Mucosa of descending colon (tissue), 3 donors: ENCODE measurements at regions not wholly inside any gene's neighbourhood (a gene's known extent, or its start where the extent isn't known, plus 50 kb on each side); places are given as distances from the start of the nearest gene placed in this dataset.

ENCODE experiments used
- ATAC-seq: fragments of 200-7000 bp; cut with Tn5 transposase; one replicate; pipeline ENCODE4 v1.9.1; 2020; ENCODE audit warnings: mild to moderate bottlenecking, moderate library complexity
- DNase-seq, 3 donors: peaks; one replicate each; pipeline ENCODE4 v3.0.0-alpha.2; 2020
- H3K36me3 ChIP-seq: fragments of 200-600 bp; one replicate; pipeline ENCODE4 v1.8.0; 2021; ENCODE audit warnings: low read depth, mild to moderate bottlenecking
- H3K4me1 ChIP-seq: fragments of 200-600 bp; one replicate; pipeline ENCODE4 v1.8.0; 2021; ENCODE audit warnings: low read depth, mild to moderate bottlenecking
- H3K4me3 ChIP-seq: fragments of 200-600 bp; one replicate; pipeline ENCODE4 v1.8.0; 2021; ENCODE audit warnings: mild to moderate bottlenecking
- H3K9me3 ChIP-seq: fragments of 200-600 bp; one replicate; pipeline ENCODE4 v1.8.0; 2021; ENCODE audit warnings: mild to moderate bottlenecking
- intact Hi-C, 2 donors: fragments of 100-400 bp; cut with DNase I in 1 of 2; cut with micrococcal nuclease in 1 of 2; formaldehyde crosslinking; loops; one replicate each; pipeline versions ENCODE4 v1.11.0 to v1.11.1; 2022; cut with DNase I, micrococcal nuclease
- TF ChIP-seq, protein P1 (sequence below): fragments of 200-600 bp; IDR thresholded peaks from one replicate; pipeline ENCODE4 v1.8.0; 2022; ENCODE audit warnings: antibody characterized with exemption, mild to moderate bottlenecking
- donor health status: DM: no; HTN: no; CAD: no; lungs with moderate emphysema.
- donor health status: DM: no; HTN: no; CAD: no.
- donor health status: DM: no; HTN: yes; CAD: no.

DNA sequence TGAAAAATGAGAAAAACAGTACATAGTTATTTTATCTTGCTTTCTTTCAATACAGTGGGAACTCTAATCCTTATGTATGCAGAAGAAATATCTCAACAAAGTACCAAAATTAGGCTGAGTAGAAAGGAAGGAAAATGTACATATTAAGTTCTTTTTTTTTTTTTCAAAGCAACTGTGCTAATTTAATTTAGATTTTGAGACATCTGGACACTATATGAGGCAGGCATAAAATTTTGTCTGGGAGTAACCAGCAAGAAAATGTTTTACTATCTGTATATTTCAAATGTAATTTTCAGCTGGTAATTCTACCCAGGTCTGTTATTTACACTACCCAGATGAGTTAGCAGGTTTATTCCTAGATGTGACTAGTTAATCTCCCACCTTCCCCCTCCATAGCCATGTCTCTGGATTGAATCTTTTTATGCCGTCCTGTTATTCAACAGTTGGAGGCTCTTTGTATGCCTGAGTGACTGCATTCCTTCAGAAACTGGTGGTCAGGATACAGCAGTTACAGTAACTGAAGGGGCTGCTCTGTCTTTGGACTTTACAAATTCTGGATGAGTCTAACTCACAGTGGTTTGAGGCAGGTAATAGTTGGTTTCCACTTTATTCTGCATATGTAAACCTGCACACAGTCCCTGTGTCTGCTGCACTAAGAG lies 633.6 kb downstream of the PCDH18 start:
- intact Hi-C loops: no loop called here
- ATAC-seq: no peak
- Histone ChIP-seq H3K9me3 (no peaks in the 10 kb centered on the region), H3K4me1 (no peaks in the 10 kb centered on the region), H3K4me3 (no peak overlapping the region), H3K36me3 (no peaks in the 10 kb centered on the region)
- TF ChIP-seq, protein P1, sequence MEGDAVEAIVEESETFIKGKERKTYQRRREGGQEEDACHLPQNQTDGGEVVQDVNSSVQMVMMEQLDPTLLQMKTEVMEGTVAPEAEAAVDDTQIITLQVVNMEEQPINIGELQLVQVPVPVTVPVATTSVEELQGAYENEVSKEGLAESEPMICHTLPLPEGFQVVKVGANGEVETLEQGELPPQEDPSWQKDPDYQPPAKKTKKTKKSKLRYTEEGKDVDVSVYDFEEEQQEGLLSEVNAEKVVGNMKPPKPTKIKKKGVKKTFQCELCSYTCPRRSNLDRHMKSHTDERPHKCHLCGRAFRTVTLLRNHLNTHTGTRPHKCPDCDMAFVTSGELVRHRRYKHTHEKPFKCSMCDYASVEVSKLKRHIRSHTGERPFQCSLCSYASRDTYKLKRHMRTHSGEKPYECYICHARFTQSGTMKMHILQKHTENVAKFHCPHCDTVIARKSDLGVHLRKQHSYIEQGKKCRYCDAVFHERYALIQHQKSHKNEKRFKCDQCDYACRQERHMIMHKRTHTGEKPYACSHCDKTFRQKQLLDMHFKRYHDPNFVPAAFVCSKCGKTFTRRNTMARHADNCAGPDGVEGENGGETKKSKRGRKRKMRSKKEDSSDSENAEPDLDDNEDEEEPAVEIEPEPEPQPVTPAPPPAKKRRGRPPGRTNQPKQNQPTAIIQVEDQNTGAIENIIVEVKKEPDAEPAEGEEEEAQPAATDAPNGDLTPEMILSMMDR: no peak
- DNase-seq: no peak

DNA sequence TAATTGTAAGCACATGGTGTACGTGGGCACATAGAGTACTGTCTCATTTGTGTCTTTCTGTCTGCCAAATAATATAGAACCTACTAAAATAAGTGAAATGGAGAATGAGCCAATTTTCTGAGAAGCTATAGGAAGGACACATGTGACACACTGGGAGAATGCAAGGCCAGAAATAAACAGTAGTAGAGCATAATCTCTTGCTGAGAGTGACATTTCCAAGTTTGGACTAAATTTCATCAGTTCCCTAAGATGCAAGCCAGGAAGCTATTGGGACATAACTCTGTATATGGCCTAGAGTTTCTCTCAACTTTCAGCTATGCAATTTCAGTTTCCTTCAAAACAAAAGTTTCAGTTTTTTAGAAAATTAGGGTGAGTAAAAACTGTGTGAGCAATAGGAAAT lies 638.7 kb downstream of the PCDH18 start:
- no peak for ATAC-seq
- intact Hi-C loops: no loop called here
- TF ChIP-seq, protein P1: no peak
- H3K4me3 ChIP-seq: no peak overlapping the region
- no peaks in the 10 kb centered on the region for H3K36me3 ChIP-seq
- no peak for DNase-seq
- no peaks in the 10 kb centered on the region for H3K9me3 ChIP-seq
- H3K4me1 ChIP-seq: no peaks in the 10 kb centered on the region

DNA sequence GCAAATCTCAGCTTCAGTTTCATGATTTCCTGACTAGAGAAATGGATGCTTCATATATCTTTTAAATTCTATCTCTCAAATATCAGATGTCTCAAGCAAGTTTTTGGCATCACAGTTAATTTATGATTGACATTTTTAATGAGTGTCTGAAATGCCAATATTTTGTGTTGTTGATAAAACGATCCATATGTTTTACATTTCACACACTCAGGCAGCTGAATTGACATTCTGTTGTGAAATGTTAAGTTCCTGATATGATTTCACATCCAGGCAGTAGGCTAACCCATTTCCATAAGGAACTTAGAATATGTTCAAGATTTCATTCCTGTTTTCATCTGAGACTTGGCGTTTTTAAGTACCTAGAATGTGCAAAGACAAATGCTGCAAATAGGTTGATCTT lies 650.6 kb downstream of the PCDH18 start:
- Histone ChIP-seq H3K36me3 (no peaks in the 10 kb centered on the region), H3K4me3 (no peak overlapping the region), H3K4me1 (no peaks in the 10 kb centered on the region), H3K9me3 (no peaks in the 10 kb centered on the region)
- DNase-seq (no peak), ATAC-seq (no peak)
- intact Hi-C loops: no loop called here
- TF ChIP-seq, protein P1: no peak

DNA sequence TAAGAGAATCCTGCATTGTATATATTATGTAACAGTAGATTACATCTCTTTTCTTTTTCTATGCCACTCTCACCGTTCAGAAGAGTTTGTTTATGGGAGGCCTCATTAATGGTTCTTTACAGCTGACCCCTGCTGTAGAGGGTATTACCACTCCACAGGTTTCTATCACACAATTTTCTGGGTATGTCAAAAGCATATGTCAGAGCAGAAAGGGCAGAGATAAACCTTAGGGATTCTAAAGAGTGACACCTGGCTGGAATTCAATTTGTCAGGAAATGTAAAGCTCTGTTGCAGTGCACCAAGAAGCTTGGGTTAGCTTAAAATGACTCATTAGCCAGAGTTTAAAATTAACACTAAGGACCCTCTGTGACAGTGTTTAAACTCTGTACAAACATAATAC lies 658.7 kb downstream of the PCDH18 start:
- DNase-seq (no peak), ATAC-seq (no peak)
- Histone ChIP-seq H3K36me3 (no peaks in the 10 kb centered on the region), H3K9me3 (no peaks in the 10 kb centered on the region), H3K4me1 (no peaks in the 10 kb centered on the region), H3K4me3 (no peak overlapping the region)
- TF ChIP-seq, protein P1: no peak
- intact Hi-C loops: no loop called here

DNA sequence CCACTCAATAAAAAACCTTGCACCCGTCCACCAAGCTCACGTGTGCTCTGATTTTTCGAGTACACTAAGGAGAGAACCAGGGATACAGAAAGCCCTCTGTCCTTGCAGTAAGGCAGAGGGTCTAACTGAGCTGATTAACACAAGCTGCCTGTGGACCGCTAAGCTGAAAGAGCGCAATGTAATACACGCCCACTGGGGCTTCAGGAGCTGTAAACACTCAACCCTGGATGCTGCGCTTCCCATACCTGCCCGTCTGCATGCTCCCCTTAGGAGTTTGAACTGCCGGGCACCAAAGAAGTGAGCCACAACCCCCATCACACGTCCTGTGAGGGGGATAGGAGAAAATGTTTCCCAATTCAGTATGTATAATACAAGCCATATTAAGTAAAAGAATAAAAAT lies 664.8 kb downstream of the PCDH18 start:
- Histone ChIP-seq H3K4me1 (no peaks in the 10 kb centered on the region), H3K9me3 (no peaks in the 10 kb centered on the region), H3K4me3 (no peak overlapping the region), H3K36me3 (no peaks in the 10 kb centered on the region)
- DNase-seq (no peak), ATAC-seq (no peak)
- intact Hi-C loops: no loop called here
- TF ChIP-seq, protein P1: no peak

DNA sequence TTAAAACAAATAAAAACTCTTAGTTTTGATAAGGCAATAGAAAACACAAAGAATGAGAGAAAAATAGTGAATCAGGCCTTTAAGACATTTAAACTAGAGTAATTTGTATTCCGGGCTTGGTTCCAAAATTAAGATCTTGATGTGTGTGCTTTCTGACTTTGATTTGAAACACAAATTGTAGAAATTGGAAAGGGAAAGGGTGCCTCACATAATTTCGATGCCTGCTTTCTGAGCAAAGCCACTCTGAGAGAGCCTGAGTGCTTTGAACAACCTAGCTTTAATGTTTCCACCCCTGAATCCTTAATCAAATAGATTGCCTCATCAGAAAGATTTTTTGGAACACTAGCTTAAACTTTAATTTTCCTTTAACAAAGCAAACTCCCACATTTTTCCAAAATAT lies 666.8 kb downstream of the PCDH18 start:
- Histone ChIP-seq H3K4me3 (no peak overlapping the region), H3K36me3 (no peaks in the 10 kb centered on the region), H3K4me1 (no peaks in the 10 kb centered on the region), H3K9me3 (no peaks in the 10 kb centered on the region)
- TF ChIP-seq, protein P1: no peak
- DNase-seq (no peak), ATAC-seq (no peak)
- intact Hi-C loops: no loop called here
